WTC11 (cell line): ENCODE measurements at regions not wholly inside any gene's neighbourhood (a gene's known extent, or its start where the extent isn't known, plus 50 kb on each side); places are given as distances from the start of the nearest gene placed in this dataset.

Experiments used
- ATAC-seq: fragments of 200-7000 bp; cut with Tn5 transposase; 2 replicates; pipeline ENCODE4 v1.10.0; 2021; ENCODE audit warnings: mild to moderate bottlenecking, moderate library complexity
- CTCF ChIA-PET: fragments of 300-600 bp; sonication (Branson Sonifier 250); formaldehyde crosslinking; loops from one replicate; lab custom pipeline; 2021; ENCODE audit warnings: antibody characterized with exemption; lab: Charles Lee
- POLR2A ChIA-PET: fragments of 350-600 bp; sonication (Branson Sonifier 250); formaldehyde crosslinking; loops from one replicate; lab custom pipeline; 2021; ENCODE audit warnings: antibody characterized with exemption; lab: Charles Lee
- DNase-seq: peaks from one replicate; pipeline ENCODE4 v3.0.0; 2021; ENCODE audit warnings: low spot score
- H3K27ac Mint-ChIP-seq: 2 replicates; pipeline ENCODE4 v1.8.0; 2021; ENCODE audit warnings: mixed read lengths
- H3K27me3 Mint-ChIP-seq: 2 replicates; pipeline ENCODE4 v1.8.0; 2021; ENCODE audit warnings: low read depth, mild to moderate bottlenecking, moderate library complexity, mixed read lengths
- H3K36me3 Mint-ChIP-seq: 2 replicates; pipeline ENCODE4 v1.8.0; 2021; ENCODE audit warnings: mixed read lengths
- H3K4me1 Mint-ChIP-seq: 2 replicates; pipeline ENCODE4 v1.8.0; 2022; ENCODE audit warnings: mixed read lengths
- H3K4me3 Mint-ChIP-seq: 2 replicates; pipeline ENCODE4 v1.8.0; 2021; ENCODE audit warnings: mild to moderate bottlenecking, moderate library complexity, mixed read lengths
- H3K9me3 Mint-ChIP-seq: 2 replicates; pipeline ENCODE4 v1.8.0; 2021; ENCODE audit warnings: mixed read lengths
- AFF4 ChIP-seq: sonication (generic); formaldehyde crosslinking; IDR thresholded peaks from 2 replicates; pipeline ENCODE4 v1.8.1; 2023; ENCODE audit warnings: mild to moderate bottlenecking, missing genetic modification reagents, borderline replicate concordance
- ATF3 ChIP-seq: sonication (generic); formaldehyde crosslinking; conservative IDR thresholded peaks from 2 replicates; pipeline ENCODE4 v1.8.1; 2022; ENCODE audit warnings: mild to moderate bottlenecking, missing genetic modification reagents
- CREM ChIP-seq: sonication (generic); formaldehyde crosslinking; IDR thresholded peaks from 2 replicates; pipeline ENCODE4 v1.8.1; 2022; ENCODE audit warnings: mild to moderate bottlenecking, missing genetic modification reagents, moderate library complexity
- FOXP4 ChIP-seq: sonication (generic); formaldehyde crosslinking; IDR thresholded peaks from 2 replicates; pipeline ENCODE4 v1.8.0; 2022; ENCODE audit warnings: mild to moderate bottlenecking, missing genetic modification reagents
- GABPB1 ChIP-seq: sonication (generic); formaldehyde crosslinking; IDR thresholded peaks from 2 replicates; pipeline ENCODE4 v1.8.1; 2023; ENCODE audit warnings: mild to moderate bottlenecking, missing genetic modification reagents
- NFYB ChIP-seq: sonication (generic); formaldehyde crosslinking; conservative IDR thresholded peaks from 2 replicates; pipeline ENCODE4 v1.8.0; 2022; ENCODE audit warnings: low read depth, missing genetic modification reagents
- NR1H2 ChIP-seq: sonication (generic); formaldehyde crosslinking; IDR thresholded peaks from 2 replicates; pipeline ENCODE4 v1.9.0; 2021; ENCODE audit warnings: mild to moderate bottlenecking, moderate library complexity, missing genetic modification reagents
- PRDM15 ChIP-seq: sonication (generic); formaldehyde crosslinking; IDR thresholded peaks from 2 replicates; pipeline ENCODE4 v1.8.0; 2022; ENCODE audit warnings: missing genetic modification reagents
- RELA ChIP-seq: sonication (generic); formaldehyde crosslinking; IDR thresholded peaks from 2 replicates; pipeline ENCODE4 v1.8.1; 2022; ENCODE audit warnings: missing genetic modification reagents, mild to moderate bottlenecking, borderline replicate concordance
- SMAD4 ChIP-seq: sonication (generic); formaldehyde crosslinking; IDR thresholded peaks from 2 replicates; pipeline ENCODE4 v1.8.0; 2022; ENCODE audit warnings: mild to moderate bottlenecking, missing genetic modification reagents
- TCF7 ChIP-seq: sonication (generic); formaldehyde crosslinking; IDR thresholded peaks from 2 replicates; pipeline ENCODE4 v1.8.0; 2022; ENCODE audit warnings: mild to moderate bottlenecking, low read depth, missing genetic modification reagents, moderate library complexity
- USF1 ChIP-seq: sonication (generic); formaldehyde crosslinking; IDR thresholded peaks from 2 replicates; pipeline ENCODE4 v1.8.0; 2022; ENCODE audit warnings: mild to moderate bottlenecking, missing genetic modification reagents
- ZBTB21 ChIP-seq: sonication (generic); formaldehyde crosslinking; IDR thresholded peaks from 2 replicates; pipeline ENCODE4 v1.8.1; 2023; ENCODE audit warnings: mild to moderate bottlenecking, missing genetic modification reagents, borderline replicate concordance
- ZNF121 ChIP-seq: sonication (generic); formaldehyde crosslinking; IDR thresholded peaks from 2 replicates; pipeline ENCODE4 v1.8.0; 2023; ENCODE audit warnings: missing genetic modification reagents
- ZNF281 ChIP-seq: sonication (generic); formaldehyde crosslinking; IDR thresholded peaks from 2 replicates; pipeline ENCODE4 v1.8.0; 2023; ENCODE audit warnings: mild to moderate bottlenecking, missing genetic modification reagents
- ZNF396 ChIP-seq: fragments of 250-450 bp; sonication (Bioruptor Pico); IDR thresholded peaks from 2 replicates; pipeline ENCODE4 v1.8.0; 2021; ENCODE audit warnings: mild to moderate bottlenecking, moderate library complexity, borderline replicate concordance
- ZNF423 ChIP-seq: fragments of 250-450 bp; sonication (Bioruptor Pico); IDR thresholded peaks from 2 replicates; pipeline ENCODE4 v2.1.2; 2022; ENCODE audit warnings: mild to moderate bottlenecking, moderate library complexity
- ZNF532 ChIP-seq: fragments of 250-450 bp; sonication (Bioruptor Pico); IDR thresholded peaks from 2 replicates; pipeline ENCODE4 v1.9.0; 2021; ENCODE audit warnings: mild to moderate bottlenecking, borderline replicate concordance

GRCh38 chr4:57971261-57971660 is 861.1 kb upstream of the IGFBP7 start (continued):
- TF ChIP-seq AFF4 = no peak
- TF ChIP-seq ZNF532 (CRISPR knock-in tag) = no peak

- TF ChIP-seq NR1H2 = no peak
- no peak for TF ChIP-seq USF1
- TF ChIP-seq ZNF423 (CRISPR knock-in tag) = no peak
- no peak for TF ChIP-seq ZNF281 (CRISPR knock-in tag)
- no peak for TF ChIP-seq GABPB1 (CRISPR knock-in tag)
- no peak for TF ChIP-seq ZBTB21 (CRISPR knock-in tag)
- no peak for TF ChIP-seq FOXP4 (CRISPR knock-in tag)
- no peak for TF ChIP-seq ZNF396 (CRISPR knock-in tag)
- no peak for TF ChIP-seq NFYB (CRISPR knock-in tag)
- TF ChIP-seq ZNF121 = no peak
- TF ChIP-seq ATF3 (CRISPR knock-in tag) = no peak
- no peak for TF ChIP-seq RELA
- TF ChIP-seq CREM = no peak
- no peak for TF ChIP-seq PRDM15
- no peak for TF ChIP-seq SMAD4 (CRISPR knock-in tag)
- no peak for TF ChIP-seq TCF7 (CRISPR knock-in tag)
- H3K27me3 Mint-ChIP-seq = no peaks in the 10 kb centered on the region
- no peak overlapping the region for H3K4me3 Mint-ChIP-seq
- ChIA-PET POLR2A (no interaction called here), CTCF (no interaction called here)
- H3K9me3 Mint-ChIP-seq = peaks cover 40% of the 10 kb centered on the region
- no peak for ATAC-seq
- H3K36me3 Mint-ChIP-seq = peaks cover 30% of the 10 kb centered on the region
- H3K4me1 Mint-ChIP-seq = no peaks in the 10 kb centered on the region
- no peak for DNase-seq
- no peak overlapping the region for H3K27ac Mint-ChIP-seq
Measured at GRCh38 chr4:57966987-57967760, 857.0 kb upstream of the IGFBP7 start.
